ENCODE measurements at regions not wholly inside any gene's neighbourhood (a gene's known extent, or its start where the extent isn't known, plus 50 kb on each side); places are given as distances from the start of the nearest gene placed in this dataset.

GRCh38 chr18:71106701-71107100, 817.9 kb downstream of the SOCS6 start:
- Histone ChIP-seq H3K9me3 (no peaks in the 10 kb centered on the region), H3K27ac (no peak overlapping the region), H3K4me3 (no peak overlapping the region), H3K27me3 (ENCODE audit: low read depth) (no peaks in the 10 kb centered on the region), H3K36me3 (no peaks in the 10 kb centered on the region), H3K4me1 (no peaks in the 10 kb centered on the region)
- TF ChIP-seq CTCF (IDR thresholded peaks at IDR 0.05), result no peak
- intact Hi-C loops (cut with DNase I), result no loop called here
- DNase-seq, result no peak
- ATAC-seq, result no peak

- H3K4me3 ChIP-seq, result no peak overlapping the region
- no peaks in the 10 kb centered on the region for H3K4me1 ChIP-seq
- TF ChIP-seq CTCF (IDR thresholded peaks at IDR 0.05), result no peak
- H3K27ac ChIP-seq, result no peak overlapping the region
- H3K36me3 ChIP-seq, result no peaks in the 10 kb centered on the region
- ATAC-seq (no peak), DNase-seq (no peak)
- no peaks in the 10 kb centered on the region for H3K9me3 ChIP-seq
- H3K27me3 ChIP-seq (ENCODE audit: low read depth), result no peaks in the 10 kb centered on the region
- intact Hi-C loops (cut with DNase I), result no loop called here
These were observed 817.2 kb downstream of the SOCS6 start for GRCh38 chr18:71105994-71106546.

- no peak for TF ChIP-seq CTCF (IDR thresholded peaks at IDR 0.05)
- H3K27me3 ChIP-seq (ENCODE audit: low read depth), result no peaks in the 10 kb centered on the region
- no peak for ATAC-seq
- H3K4me3 ChIP-seq, result no peak overlapping the region
- no peak overlapping the region for H3K27ac ChIP-seq
- intact Hi-C loops (cut with DNase I), result no loop called here
- H3K4me1 ChIP-seq, result no peaks in the 10 kb centered on the region
- no peaks in the 10 kb centered on the region for H3K9me3 ChIP-seq
- H3K36me3 ChIP-seq, result no peaks in the 10 kb centered on the region
- DNase-seq, result no peak
These were observed 816.4 kb downstream of the SOCS6 start for GRCh38 chr18:71105078-71105819.

GRCh38 chr18:71079606-71080005, 790.8 kb downstream of the SOCS6 start:
- Histone ChIP-seq H3K9me3 (no peaks in the 10 kb centered on the region), H3K4me1 (no peaks in the 10 kb centered on the region), H3K27ac (no peak overlapping the region), H3K27me3 (ENCODE audit: low read depth) (no peaks in the 10 kb centered on the region), H3K36me3 (no peaks in the 10 kb centered on the region), H3K4me3 (no peak overlapping the region)
- DNase-seq, result no peak
- intact Hi-C loops (cut with DNase I), result no loop called here
- ATAC-seq, result no peak
- TF ChIP-seq CTCF (IDR thresholded peaks at IDR 0.05), result no peak

GRCh38 chr18:71077451-71077850, 788.6 kb downstream of the SOCS6 start:
- Histone ChIP-seq H3K4me3 (no peak overlapping the region), H3K9me3 (no peaks in the 10 kb centered on the region), H3K27me3 (ENCODE audit: low read depth) (no peaks in the 10 kb centered on the region), H3K36me3 (no peaks in the 10 kb centered on the region), H3K4me1 (no peaks in the 10 kb centered on the region), H3K27ac (no peak overlapping the region)
- DNase-seq, result no peak
- ATAC-seq, result no peak
- no peak for TF ChIP-seq CTCF (IDR thresholded peaks at IDR 0.05)
- intact Hi-C loops (cut with DNase I), result no loop called here

All from lower lobe of right lung (tissue), 2 donors.